GM13977 (cell line): ENCODE measurements at regions not wholly inside any gene's neighbourhood (a gene's known extent, or its start where the extent isn't known, plus 50 kb on each side); places are given as distances from the start of the nearest gene placed in this dataset.

Experiments
- DNase-seq: peaks from one replicate; pipeline ENCODE4 v3.0.0; 2012; ENCODE audit warnings: low spot score
- in situ Hi-C: fragments of 300-500 bp; cut with MboI; formaldehyde crosslinking; loops from one replicate; pipeline ENCODE4 v1.12.0; 2022; ENCODE audit warnings: low sequenced_read_pairs, low pct_unique_long_range_greater_than_20kb, mixed read lengths, inconsistent platforms; ENCODE audit not compliant: unreplicated experiment
- TF ChIP-seq, protein P1 (sequence below): IDR thresholded peaks from 2 replicates; pipeline ENCODE4 v1.5.1; 2012; ENCODE audit warnings: mild to moderate bottlenecking, control low read depth; ENCODE audit not compliant: insufficient read depth; ENCODE audit errors: extremely low read depth, missing control alignments

DNA sequence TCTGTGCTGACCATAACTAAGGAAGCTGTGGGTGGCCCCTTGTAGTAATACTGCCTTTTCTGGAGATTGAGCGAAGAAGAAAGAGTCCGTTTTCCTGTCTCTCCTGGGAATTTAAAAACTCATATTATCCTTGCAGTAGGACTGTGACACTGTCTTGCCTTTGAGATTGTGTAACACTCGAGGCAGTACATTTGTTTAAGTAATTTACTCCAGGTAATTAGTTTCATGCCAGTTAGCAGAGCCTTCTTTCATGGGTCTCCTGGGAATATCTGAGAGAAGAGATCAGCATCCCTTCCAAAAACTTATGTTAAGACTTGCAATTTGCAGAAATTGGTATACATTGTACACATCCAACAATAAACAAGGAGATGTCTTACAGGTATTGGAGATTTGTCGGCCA lies 405.6 kb downstream of the DMRT2 start:
- DNase-seq = no peak
- TF ChIP-seq, protein P1, sequence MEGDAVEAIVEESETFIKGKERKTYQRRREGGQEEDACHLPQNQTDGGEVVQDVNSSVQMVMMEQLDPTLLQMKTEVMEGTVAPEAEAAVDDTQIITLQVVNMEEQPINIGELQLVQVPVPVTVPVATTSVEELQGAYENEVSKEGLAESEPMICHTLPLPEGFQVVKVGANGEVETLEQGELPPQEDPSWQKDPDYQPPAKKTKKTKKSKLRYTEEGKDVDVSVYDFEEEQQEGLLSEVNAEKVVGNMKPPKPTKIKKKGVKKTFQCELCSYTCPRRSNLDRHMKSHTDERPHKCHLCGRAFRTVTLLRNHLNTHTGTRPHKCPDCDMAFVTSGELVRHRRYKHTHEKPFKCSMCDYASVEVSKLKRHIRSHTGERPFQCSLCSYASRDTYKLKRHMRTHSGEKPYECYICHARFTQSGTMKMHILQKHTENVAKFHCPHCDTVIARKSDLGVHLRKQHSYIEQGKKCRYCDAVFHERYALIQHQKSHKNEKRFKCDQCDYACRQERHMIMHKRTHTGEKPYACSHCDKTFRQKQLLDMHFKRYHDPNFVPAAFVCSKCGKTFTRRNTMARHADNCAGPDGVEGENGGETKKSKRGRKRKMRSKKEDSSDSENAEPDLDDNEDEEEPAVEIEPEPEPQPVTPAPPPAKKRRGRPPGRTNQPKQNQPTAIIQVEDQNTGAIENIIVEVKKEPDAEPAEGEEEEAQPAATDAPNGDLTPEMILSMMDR = no peak
- in situ Hi-C loops = loop anchor here (10.0 kb wide), 1 partner anchor 149 kb away; no protein-coding TSS in a partner anchor

DNA sequence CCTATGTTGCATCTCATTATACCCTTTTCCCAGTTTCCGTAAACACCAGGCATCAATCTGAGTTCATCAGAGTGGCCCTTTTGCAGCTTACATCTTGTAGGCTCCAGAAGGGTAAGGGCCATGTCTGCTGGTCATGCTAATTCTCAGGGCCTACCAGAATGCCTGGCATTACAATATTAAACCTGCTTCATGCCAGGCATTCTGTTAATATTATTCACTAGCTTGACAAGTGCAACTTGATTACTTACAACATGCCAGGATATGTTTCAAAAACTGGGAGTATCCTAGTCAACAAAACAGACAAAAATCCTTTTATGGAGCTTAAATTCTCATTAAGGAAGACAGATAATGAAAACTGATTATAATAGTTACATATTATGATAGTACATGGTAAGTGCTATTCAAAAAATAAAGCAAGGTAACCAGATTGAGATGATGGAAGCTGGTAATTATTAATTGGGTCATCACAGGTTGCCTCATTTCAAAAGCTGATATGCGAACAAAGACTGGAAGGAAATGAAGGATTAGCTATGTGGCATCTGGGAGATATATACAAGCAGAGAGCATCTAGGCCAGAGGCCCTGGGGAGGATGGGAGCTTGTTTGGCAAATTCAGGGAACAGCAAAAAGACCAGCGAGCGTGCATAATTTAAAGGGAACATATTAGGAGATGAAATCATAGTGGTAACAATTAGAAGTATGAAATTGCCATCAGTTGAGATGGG lies 406.3 kb downstream of the DMRT2 start:
- in situ Hi-C loops = loop anchor here (10.0 kb wide), 1 partner anchor 148 kb away; no protein-coding TSS in a partner anchor
- no peak for DNase-seq
- TF ChIP-seq, protein P1 = no peak

DNA sequence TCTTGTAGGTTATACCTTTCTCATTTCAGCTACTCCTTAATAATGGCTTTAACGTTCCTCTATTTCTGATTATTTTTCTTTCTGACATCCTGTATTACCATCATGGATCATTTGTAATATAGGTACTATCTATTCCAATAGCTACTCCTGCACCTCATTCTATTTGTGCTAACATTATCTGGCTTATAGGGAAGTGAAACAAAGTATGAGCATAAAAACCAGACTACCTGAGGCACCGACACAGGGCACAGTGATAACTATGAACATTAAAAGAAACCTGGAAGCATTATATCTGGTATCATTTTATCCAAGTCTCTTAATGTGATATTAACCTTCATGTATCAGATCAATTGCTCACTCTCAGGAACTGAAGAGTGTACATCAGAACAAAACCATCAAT lies 407.3 kb downstream of the DMRT2 start:
- DNase-seq = no peak
- in situ Hi-C loops = loop anchor here (10.0 kb wide), 1 partner anchor 147 kb away; no protein-coding TSS in a partner anchor
- TF ChIP-seq, protein P1 = no peak

- no peak for DNase-seq
- TF ChIP-seq, protein P1 = no peak
- in situ Hi-C loops = loop anchor here (10.0 kb wide), 1 partner anchor 146 kb away; no protein-coding TSS in a partner anchor
These were observed 408.3 kb downstream of the DMRT2 start for GRCh38 chr9:1458503-1458902.

DNA sequence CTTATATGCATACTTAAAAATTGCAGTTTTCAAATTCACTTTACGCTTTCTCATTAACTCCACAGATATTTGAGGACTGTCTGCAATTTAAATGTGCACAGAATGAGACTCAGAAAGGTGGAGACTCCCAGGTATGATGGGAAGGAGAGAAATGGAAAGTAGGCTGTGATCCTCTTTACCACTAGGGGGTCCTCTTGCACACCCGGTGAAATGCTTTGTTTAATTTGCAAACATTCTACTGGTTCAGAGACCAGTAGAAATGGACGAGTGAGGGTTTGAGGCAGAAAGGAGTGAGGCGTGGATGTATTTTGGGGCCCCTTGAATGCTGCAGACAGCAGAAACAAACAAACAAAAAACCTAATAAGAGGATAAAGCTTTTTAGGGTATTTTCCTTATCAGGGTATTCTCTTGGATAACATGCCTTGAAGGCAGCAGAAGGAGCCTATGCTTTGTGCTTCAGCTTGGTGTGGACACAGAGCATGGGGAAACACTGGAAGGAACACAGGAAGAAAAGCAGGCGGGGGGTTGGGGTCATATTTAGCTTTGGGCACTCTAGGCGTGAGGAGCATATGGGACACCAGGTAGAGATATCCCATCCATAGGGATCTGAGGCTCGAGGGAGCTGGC lies 410.1 kb downstream of the DMRT2 start:
- TF ChIP-seq, protein P1 = peak; percentile 80
- in situ Hi-C loops = no loop called here
- DNase-seq = peak; percentile 34

- DNase-seq = no peak
- TF ChIP-seq, protein P1 = no peak
- in situ Hi-C loops = no loop called here
These were observed 411.7 kb downstream of the DMRT2 start for GRCh38 chr9:1461812-1462211.
